Osteocyte (in vitro differentiated cells): ENCODE measurements at regions not wholly inside any gene's neighbourhood (a gene's known extent, or its start where the extent isn't known, plus 50 kb on each side); places are given as distances from the start of the nearest gene placed in this dataset.

ENCODE experiments used
- DNase-seq: peaks from one replicate; pipeline ENCODE4 v3.0.0; 2021; ENCODE audit warnings: mixed read lengths; ENCODE audit not compliant: unreplicated experiment; ENCODE audit errors: extremely low spot score
- H3K27ac Mint-ChIP-seq: one replicate; pipeline ENCODE4 v1.8.0; 2021; ENCODE audit warnings: mild to moderate bottlenecking, mixed read lengths; ENCODE audit not compliant: unreplicated experiment
- H3K27me3 Mint-ChIP-seq: one replicate; pipeline ENCODE4 v1.8.0; 2021; ENCODE audit warnings: mixed read lengths; ENCODE audit not compliant: unreplicated experiment
- H3K36me3 Mint-ChIP-seq: one replicate; pipeline ENCODE4 v1.8.0; 2021; ENCODE audit warnings: mixed read lengths; ENCODE audit not compliant: unreplicated experiment
- H3K4me1 Mint-ChIP-seq: one replicate; pipeline ENCODE4 v1.8.0; 2021; ENCODE audit warnings: mixed read lengths; ENCODE audit not compliant: unreplicated experiment
- H3K4me3 Mint-ChIP-seq: one replicate; pipeline ENCODE4 v1.8.0; 2021; ENCODE audit warnings: mild to moderate bottlenecking, moderate library complexity, mixed read lengths; ENCODE audit not compliant: unreplicated experiment
- H3K9me3 Mint-ChIP-seq: one replicate; pipeline ENCODE4 v1.8.0; 2021; ENCODE audit warnings: mixed read lengths; ENCODE audit not compliant: unreplicated experiment
- CTCF ChIP-seq: fragments of 200-600 bp; sonication (generic); IDR thresholded peaks from 2 replicates; pipeline ENCODE4 v1.5.0; 2021; ENCODE audit warnings: antibody characterized with exemption, mild to moderate bottlenecking, moderate library complexity

GRCh38 chr21:28731700-28732321 lies 260.9 kb downstream of the LTN1 start:
- H3K27me3 Mint-ChIP-seq = no peaks in the 10 kb centered on the region
- no peak for TF ChIP-seq CTCF
- no peak overlapping the region for H3K4me3 Mint-ChIP-seq
- H3K27ac Mint-ChIP-seq = no peak overlapping the region
- H3K36me3 Mint-ChIP-seq = no peaks in the 10 kb centered on the region
- DNase-seq = no peak
- H3K9me3 Mint-ChIP-seq = peaks cover 6% of the 10 kb centered on the region
- peaks cover 5% of the 10 kb centered on the region for H3K4me1 Mint-ChIP-seq

- TF ChIP-seq CTCF = no peak
- no peak for DNase-seq
- Mint-ChIP-seq H3K36me3 (no peaks in the 10 kb centered on the region), H3K27ac (no peak overlapping the region), H3K4me1 (peaks cover 5% of the 10 kb centered on the region), H3K9me3 (no peaks in the 10 kb centered on the region), H3K4me3 (no peak overlapping the region), H3K27me3 (no peaks in the 10 kb centered on the region)
These were observed 262.8 kb downstream of the LTN1 start for GRCh38 chr21:28729887-28730286.

GRCh38 chr21:28727809-28728208 lies 264.9 kb downstream of the LTN1 start:
- Mint-ChIP-seq H3K4me1 (peaks cover 5% of the 10 kb centered on the region), H3K36me3 (no peaks in the 10 kb centered on the region), H3K27me3 (no peaks in the 10 kb centered on the region), H3K4me3 (no peak overlapping the region), H3K27ac (no peak overlapping the region), H3K9me3 (no peaks in the 10 kb centered on the region)
- no peak for DNase-seq
- TF ChIP-seq CTCF = no peak

- Mint-ChIP-seq H3K9me3 (no peaks in the 10 kb centered on the region), H3K27ac (no peak overlapping the region), H3K4me3 (no peak overlapping the region), H3K36me3 (no peaks in the 10 kb centered on the region), H3K4me1 (peaks cover 5% of the 10 kb centered on the region), H3K27me3 (no peaks in the 10 kb centered on the region)
- DNase-seq = no peak
- no peak for TF ChIP-seq CTCF
These were observed 267.3 kb downstream of the LTN1 start for GRCh38 chr21:28725396-28725795.

GRCh38 chr21:28723646-28724045 lies 269.0 kb downstream of the LTN1 start:
- Mint-ChIP-seq H3K27me3 (no peaks in the 10 kb centered on the region), H3K4me3 (no peak overlapping the region), H3K27ac (no peak overlapping the region), H3K9me3 (no peaks in the 10 kb centered on the region), H3K36me3 (no peaks in the 10 kb centered on the region), H3K4me1 (peaks cover 5% of the 10 kb centered on the region)
- no peak for TF ChIP-seq CTCF
- DNase-seq = no peak
